Panc1 (cell line): ENCODE measurements at regions not wholly inside any gene's neighbourhood (a gene's known extent, or its start where the extent isn't known, plus 50 kb on each side); places are given as distances from the start of the nearest gene placed in this dataset.
A peak's percentile ranks its signal among the peaks of the same experiment; 100 is the strongest.

ENCODE experiments used
- TF ChIP-seq, protein P1 (sequence below): fragments of 450-650 bp; IDR thresholded peaks from 2 replicates; pipeline ENCODE4 v1.5.1; 2017; ENCODE audit warnings: mild to moderate bottlenecking
- TF ChIP-seq, protein P2 (sequence below), 2 experiments: IDR thresholded peaks; 2 replicates each; pipeline ENCODE4 v1.6.1; 2011 to 2012; ENCODE audit warnings: low read depth in 2 of 2, control low read depth in 1 of 2, low read length in 1 of 2, mild to moderate bottlenecking in 1 of 2, moderate library complexity in 1 of 2; ENCODE audit not compliant: insufficient read depth in 1 of 2

DNA sequence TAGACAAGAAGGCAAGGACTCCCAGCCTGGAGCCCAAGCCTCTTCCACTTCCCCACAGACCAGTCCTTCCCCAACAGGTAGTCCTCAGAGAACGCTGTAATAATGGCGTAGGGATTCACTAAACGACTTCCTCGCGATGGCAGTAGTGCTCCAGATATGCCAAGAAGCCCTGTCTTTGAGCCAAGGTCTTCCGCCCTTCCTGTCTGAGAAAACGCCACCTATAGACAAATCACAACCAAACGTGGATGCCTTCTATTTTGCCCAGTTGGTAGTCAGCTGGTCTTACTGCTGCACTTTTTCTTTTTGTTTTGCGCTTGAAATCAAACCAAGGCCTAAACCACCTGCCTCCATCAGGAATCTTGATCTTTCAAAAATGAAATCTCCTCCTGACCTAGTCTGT is 203.3 kb downstream of the OR13H1 start:
- TF ChIP-seq, protein P1, sequence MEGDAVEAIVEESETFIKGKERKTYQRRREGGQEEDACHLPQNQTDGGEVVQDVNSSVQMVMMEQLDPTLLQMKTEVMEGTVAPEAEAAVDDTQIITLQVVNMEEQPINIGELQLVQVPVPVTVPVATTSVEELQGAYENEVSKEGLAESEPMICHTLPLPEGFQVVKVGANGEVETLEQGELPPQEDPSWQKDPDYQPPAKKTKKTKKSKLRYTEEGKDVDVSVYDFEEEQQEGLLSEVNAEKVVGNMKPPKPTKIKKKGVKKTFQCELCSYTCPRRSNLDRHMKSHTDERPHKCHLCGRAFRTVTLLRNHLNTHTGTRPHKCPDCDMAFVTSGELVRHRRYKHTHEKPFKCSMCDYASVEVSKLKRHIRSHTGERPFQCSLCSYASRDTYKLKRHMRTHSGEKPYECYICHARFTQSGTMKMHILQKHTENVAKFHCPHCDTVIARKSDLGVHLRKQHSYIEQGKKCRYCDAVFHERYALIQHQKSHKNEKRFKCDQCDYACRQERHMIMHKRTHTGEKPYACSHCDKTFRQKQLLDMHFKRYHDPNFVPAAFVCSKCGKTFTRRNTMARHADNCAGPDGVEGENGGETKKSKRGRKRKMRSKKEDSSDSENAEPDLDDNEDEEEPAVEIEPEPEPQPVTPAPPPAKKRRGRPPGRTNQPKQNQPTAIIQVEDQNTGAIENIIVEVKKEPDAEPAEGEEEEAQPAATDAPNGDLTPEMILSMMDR, result peak; percentile 78
- TF ChIP-seq, protein P2, sequence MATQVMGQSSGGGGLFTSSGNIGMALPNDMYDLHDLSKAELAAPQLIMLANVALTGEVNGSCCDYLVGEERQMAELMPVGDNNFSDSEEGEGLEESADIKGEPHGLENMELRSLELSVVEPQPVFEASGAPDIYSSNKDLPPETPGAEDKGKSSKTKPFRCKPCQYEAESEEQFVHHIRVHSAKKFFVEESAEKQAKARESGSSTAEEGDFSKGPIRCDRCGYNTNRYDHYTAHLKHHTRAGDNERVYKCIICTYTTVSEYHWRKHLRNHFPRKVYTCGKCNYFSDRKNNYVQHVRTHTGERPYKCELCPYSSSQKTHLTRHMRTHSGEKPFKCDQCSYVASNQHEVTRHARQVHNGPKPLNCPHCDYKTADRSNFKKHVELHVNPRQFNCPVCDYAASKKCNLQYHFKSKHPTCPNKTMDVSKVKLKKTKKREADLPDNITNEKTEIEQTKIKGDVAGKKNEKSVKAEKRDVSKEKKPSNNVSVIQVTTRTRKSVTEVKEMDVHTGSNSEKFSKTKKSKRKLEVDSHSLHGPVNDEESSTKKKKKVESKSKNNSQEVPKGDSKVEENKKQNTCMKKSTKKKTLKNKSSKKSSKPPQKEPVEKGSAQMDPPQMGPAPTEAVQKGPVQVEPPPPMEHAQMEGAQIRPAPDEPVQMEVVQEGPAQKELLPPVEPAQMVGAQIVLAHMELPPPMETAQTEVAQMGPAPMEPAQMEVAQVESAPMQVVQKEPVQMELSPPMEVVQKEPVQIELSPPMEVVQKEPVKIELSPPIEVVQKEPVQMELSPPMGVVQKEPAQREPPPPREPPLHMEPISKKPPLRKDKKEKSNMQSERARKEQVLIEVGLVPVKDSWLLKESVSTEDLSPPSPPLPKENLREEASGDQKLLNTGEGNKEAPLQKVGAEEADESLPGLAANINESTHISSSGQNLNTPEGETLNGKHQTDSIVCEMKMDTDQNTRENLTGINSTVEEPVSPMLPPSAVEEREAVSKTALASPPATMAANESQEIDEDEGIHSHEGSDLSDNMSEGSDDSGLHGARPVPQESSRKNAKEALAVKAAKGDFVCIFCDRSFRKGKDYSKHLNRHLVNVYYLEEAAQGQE (IDR thresholded peaks at IDR 0.05; ENCODE audit: insufficient read depth in 1 of 2, low read depth in 2 of 2, low read length in 1 of 2), result no peak
